ENCODE measurements at regions not wholly inside any gene's neighbourhood (a gene's known extent, or its start where the extent isn't known, plus 50 kb on each side); places are given as distances from the start of the nearest gene placed in this dataset.

DNA sequence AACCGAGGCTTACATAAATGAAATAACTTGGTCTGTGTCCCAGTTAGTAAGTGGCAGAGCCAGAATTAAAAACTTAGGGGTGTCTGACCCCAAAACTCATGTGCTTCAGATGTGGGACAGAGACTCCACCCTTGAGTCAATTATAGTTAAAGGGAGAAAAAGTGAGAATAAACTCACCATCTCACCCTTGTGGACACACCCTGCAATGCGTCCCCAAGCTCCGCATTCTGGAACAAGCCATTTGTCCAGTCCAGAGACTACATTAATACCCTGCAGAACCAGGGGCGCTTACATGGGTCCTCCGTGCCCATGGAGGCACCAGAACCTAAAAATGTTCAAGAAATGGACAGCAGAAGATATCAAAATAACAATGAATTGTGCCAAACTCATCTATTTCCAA lies 207.0 kb upstream of the ZNF507 start:
- no peak for DNase-seq

- DNase-seq, result no peak
These were observed 203.4 kb upstream of the ZNF507 start for GRCh38 chr19:32141840-32142511.

GRCh38 chr19:32146664-32147063 lies 198.7 kb upstream of the ZNF507 start:
- DNase-seq, result no peak

DNA sequence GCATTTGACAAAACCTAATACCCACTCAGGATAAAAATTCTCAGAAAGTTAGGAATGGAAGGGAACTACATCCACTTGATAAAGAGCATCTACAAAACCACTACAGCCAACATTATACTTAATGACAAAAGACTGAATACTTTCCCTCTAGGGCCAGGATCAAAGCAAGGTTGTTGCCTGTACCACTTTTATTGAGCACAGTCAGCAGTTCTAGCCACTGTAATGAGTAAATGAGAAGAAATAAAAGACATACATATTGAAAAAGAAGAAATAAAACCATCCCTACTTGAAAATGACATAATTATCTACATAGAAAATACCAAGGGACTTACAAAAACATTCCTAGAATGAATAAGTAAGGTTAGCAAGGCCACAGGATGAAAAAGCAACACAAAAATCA lies 194.8 kb upstream of the ZNF507 start:
- DNase-seq, result no peak

DNA sequence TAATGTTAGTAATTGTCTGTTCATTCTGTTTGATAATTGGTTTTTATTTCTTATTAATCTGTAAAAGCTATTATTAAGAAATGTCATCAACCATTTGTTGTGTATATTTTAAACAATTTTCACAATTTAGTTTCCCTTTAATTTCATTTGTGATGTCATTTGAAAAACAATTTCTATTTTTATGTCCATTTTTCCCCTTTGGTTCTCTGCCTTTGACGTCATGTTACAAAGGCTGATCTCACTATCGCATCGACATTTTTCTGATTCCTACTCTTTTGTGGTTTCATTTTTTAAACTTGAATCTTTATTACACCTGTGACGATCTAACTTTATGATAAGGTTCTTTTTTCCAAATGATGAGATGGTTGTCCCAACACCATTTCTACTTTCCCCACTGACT lies 191.0 kb upstream of the ZNF507 start:
- no peak for DNase-seq

- no peak for DNase-seq
These were observed 180.9 kb upstream of the ZNF507 start for GRCh38 chr19:32164384-32164992.

DNA sequence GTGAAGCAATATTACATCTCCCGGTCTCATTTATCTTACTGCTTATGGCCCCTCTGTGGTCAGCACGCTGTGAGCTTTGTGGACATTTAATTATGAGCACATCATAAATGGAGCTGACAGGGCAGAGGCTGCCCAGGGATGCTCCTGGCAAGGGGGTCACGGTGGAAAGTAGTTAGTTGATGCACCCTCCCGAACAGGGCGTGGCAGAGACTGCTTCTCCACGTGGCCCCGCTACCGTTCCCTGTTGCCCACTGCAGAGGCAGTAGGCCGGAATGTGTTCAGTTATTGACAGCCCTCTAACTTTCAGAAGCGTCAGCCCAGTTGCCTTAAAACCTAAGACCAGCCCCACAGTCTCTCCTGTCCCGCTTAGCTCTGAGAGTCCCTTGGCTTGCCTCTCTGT lies 180.3 kb upstream of the ZNF507 start:
- no peak for DNase-seq

GRCh38 chr19:32165750-32166149 lies 179.7 kb upstream of the ZNF507 start:
- DNase-seq, result no peak

DNA sequence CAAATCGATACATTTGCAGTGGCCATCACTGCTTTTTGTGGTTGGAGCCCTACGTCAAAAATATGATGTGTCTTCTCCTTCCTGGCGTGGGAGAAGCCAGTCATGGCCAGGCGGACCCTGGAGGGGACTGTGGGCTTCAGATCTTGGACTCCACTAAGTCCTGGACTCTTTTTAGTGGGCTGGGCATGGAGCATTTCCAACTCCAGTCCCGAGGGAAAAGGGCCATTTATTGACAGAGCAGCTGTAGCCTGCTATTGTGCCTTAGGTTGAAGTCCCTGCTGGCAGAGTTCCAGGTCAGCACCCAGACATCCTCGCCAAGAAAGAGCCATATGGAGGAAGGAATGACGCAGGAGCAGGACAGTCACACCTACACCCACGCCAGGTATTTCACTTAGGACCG lies 179.2 kb upstream of the ZNF507 start:
- DNase-seq, result no peak

GRCh38 chr19:32168111-32168510 lies 177.3 kb upstream of the ZNF507 start:
- DNase-seq, result no peak

- no peak for DNase-seq
These were observed 176.8 kb upstream of the ZNF507 start for GRCh38 chr19:32168606-32169005.

DNA sequence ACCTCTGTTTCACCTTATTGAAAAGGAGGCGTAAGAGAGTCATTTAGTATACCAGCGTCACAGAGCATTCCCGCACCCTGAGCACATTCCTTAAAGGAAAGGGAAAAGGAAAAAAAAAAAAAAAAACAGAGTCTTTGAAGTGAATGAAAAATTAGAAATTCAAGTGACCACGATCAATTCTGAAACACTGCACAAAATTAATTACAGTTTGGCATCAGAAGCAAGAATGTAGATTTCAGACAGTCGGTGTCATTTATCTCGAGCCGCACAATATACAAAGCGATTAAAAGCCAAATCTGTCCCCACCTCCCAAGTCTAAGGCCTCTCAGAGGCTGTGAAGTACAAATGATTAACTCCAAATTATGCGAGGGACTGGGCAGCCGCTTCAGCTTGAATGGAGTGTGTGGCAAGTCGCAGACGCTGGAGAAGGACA lies 173.7 kb upstream of the ZNF507 start:
- DNase-seq, result no peak

DNA sequence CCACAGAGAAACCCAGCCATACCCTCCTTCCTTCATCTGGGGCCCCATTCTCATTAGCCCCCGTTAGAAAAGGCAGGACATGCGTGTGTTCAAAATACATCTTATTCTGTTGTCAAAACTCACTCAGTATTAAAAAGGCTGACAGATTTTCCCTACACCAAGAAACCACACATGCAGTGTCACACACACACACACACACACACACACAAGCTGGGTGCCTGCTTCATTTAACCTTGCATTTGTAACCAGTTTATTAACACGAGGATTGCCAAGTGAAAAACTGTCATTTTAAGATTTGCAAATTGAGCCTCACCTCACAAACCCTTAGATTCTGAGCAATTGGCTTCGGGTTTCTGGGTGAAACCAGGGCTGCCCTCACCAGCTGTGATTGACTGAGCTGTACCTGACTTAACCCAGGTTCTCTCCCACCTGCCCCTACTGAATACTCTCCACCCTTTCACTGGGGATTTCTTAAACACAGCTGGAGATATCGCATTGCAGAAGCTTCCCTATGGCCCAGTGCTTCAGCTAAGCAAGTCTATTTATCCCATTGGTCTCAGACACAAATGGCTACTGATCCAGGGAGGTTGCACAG lies 172.7 kb upstream of the ZNF507 start:
- DNase-seq, result no peak

DNA sequence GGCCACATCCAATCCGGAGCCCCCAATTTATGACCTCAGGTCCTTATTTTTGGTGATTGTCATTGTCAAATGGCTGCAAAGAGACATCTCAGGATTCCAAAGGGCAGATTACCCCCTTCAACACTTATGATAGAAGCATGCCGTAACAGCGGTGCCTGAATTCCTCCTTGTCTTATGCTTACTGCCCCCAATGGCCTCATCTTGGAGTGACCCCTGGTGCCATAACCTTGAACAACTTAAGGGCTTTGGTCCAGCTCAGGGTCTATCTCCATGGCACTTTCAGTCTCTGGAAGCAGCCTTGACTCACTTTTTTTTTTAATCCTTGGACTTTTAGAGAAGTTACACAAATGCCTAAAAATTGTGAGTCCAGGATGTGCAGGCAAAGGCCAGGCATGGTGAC lies 171.6 kb upstream of the ZNF507 start:
- DNase-seq, result no peak

GRCh38 chr19:32174386-32175113 lies 170.9 kb upstream of the ZNF507 start:
- no peak for DNase-seq

GRCh38 chr19:32176591-32176990 lies 168.8 kb upstream of the ZNF507 start:
- DNase-seq, result no peak

DNA sequence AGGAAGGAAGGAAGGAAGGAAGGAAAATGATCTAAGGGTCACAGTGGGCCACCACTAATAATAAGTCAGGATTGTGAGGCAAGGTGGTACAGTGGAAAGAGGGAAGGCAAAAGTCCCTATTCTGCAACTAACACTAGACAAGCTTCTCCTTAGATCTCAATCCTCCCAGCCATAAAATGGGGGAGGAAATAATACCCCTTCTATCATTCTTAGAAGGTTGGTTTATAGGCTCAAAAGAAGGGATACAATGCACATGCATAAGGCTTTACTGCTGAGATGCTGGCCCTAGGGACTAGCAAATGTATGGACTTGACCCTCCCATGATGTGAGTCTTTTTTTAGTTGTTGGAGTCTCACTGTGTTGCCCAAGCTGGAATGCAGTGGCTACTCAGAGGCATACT lies 167.7 kb upstream of the ZNF507 start:
- no peak for DNase-seq

GRCh38 chr19:32178401-32178800 lies 167.0 kb upstream of the ZNF507 start:
- no peak for DNase-seq

GRCh38 chr19:32178956-32179355 lies 166.5 kb upstream of the ZNF507 start:
- DNase-seq, result no peak

- DNase-seq, result no peak
These were observed 164.0 kb upstream of the ZNF507 start for GRCh38 chr19:32181216-32181920.

- DNase-seq, result no peak
These were observed 158.7 kb upstream of the ZNF507 start for GRCh38 chr19:32186542-32187330.

GRCh38 chr19:32188921-32189320 lies 156.5 kb upstream of the ZNF507 start:
- no peak for DNase-seq
